Neutrophil (primary cell): ENCODE measurements at regions not wholly inside any gene's neighbourhood (a gene's known extent, or its start where the extent isn't known, plus 50 kb on each side); places are given as distances from the start of the nearest gene placed in this dataset.

Experiments
- H3K27ac ChIP-seq: fragments of 200-600 bp; sonication (generic); 2 replicates; pipeline ENCODE4 v1.5.1; 2016; ENCODE audit warnings: mild to moderate bottlenecking, moderate library complexity
- H3K27me3 ChIP-seq: fragments of 200-600 bp; sonication (generic); 2 replicates; pipeline ENCODE4 v1.6.0; 2016; ENCODE audit warnings: mild to moderate bottlenecking
- H3K36me3 ChIP-seq: fragments of 200-600 bp; sonication (generic); 2 replicates; pipeline ENCODE4 v1.5.1; 2017
- H3K4me1 ChIP-seq, 2 experiments: fragments of 200-600 bp in 1 of 2; sonication (generic) in 1 of 2; 1 replicate in 1 of 2; 2 replicates in 1 of 2; pipeline versions ENCODE4 v1.5.1 to v1.6.1; 2013 to 2016; ENCODE audit warnings: low read depth in 1 of 2, low read length in 1 of 2, mild to moderate bottlenecking in 1 of 2, moderate library complexity in 1 of 2; ENCODE audit not compliant: control insufficient read depth in 1 of 2, insufficient read depth in 1 of 2
- H3K4me3 ChIP-seq, 2 experiments: fragments of 200-600 bp in 1 of 2; sonication (generic) in 1 of 2; 1 replicate in 1 of 2; 2 replicates in 1 of 2; pipeline ENCODE4 v1.5.1; 2013 to 2016; ENCODE audit warnings: low read depth in 1 of 2, low read length in 1 of 2, mild to moderate bottlenecking in 1 of 2, moderate library complexity in 1 of 2
- H3K9me3 ChIP-seq: fragments of 200-600 bp; sonication (generic); 2 replicates; pipeline ENCODE4 v1.5.1; 2016
- TF ChIP-seq, protein P1 (sequence below): fragments of 200-600 bp; sonication (generic); IDR thresholded peaks from 2 replicates; pipeline ENCODE4 v1.5.1; 2016; ENCODE audit warnings: antibody characterized with exemption

DNA sequence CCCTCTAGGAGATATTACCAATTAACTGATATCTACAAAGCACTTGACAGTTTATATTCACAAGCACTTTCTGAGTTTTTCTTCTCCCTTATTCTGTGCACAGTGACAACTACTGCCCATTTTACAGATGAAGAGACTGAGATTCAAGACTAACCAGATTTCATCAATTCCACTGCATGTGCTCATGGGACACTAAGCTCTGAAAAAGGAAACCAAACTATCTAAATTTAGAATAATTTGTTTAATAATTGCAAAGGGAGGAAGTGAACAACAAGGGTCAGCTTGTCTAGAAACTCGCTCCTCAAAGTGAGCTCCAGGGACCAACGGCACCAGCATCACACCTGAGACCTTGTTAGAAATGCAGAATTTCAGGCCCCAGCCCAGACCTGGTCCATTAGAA, 50.8 kb upstream of the MYLIP start:
- no peak overlapping the region for H3K4me3 ChIP-seq
- no peaks in the 10 kb centered on the region for H3K27me3 ChIP-seq
- no peaks in the 10 kb centered on the region for H3K36me3 ChIP-seq
- H3K9me3 ChIP-seq: no peaks in the 10 kb centered on the region
- no peak overlapping the region for H3K27ac ChIP-seq
- TF ChIP-seq, protein P1, sequence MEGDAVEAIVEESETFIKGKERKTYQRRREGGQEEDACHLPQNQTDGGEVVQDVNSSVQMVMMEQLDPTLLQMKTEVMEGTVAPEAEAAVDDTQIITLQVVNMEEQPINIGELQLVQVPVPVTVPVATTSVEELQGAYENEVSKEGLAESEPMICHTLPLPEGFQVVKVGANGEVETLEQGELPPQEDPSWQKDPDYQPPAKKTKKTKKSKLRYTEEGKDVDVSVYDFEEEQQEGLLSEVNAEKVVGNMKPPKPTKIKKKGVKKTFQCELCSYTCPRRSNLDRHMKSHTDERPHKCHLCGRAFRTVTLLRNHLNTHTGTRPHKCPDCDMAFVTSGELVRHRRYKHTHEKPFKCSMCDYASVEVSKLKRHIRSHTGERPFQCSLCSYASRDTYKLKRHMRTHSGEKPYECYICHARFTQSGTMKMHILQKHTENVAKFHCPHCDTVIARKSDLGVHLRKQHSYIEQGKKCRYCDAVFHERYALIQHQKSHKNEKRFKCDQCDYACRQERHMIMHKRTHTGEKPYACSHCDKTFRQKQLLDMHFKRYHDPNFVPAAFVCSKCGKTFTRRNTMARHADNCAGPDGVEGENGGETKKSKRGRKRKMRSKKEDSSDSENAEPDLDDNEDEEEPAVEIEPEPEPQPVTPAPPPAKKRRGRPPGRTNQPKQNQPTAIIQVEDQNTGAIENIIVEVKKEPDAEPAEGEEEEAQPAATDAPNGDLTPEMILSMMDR: no peak
- H3K4me1 ChIP-seq: no peaks in the 10 kb centered on the region

DNA sequence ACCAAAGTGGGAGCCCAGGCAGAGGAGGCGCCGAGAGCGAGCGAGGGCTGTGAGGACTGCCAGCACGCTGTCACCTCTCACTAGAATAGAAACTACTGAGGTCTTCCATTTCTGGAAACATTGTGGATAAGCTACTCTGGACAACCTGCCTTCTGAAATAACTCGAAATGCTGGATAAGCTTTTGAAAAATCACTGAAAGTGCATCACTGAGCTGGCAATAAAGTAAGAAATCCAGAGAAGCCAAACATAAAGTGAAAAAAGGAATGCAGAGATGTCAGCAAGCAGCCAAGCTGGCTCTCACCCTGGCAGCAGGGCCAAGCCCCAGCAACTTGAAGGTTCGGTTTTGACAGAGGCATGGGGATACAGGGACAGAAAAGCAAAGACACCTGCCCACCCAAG, 59.2 kb upstream of the MYLIP start:
- no peak overlapping the region for H3K27ac ChIP-seq
- H3K36me3 ChIP-seq: no peaks in the 10 kb centered on the region
- H3K27me3 ChIP-seq: no peaks in the 10 kb centered on the region
- no peak overlapping the region for H3K4me3 ChIP-seq
- H3K4me1 ChIP-seq: no peaks in the 10 kb centered on the region
- no peaks in the 10 kb centered on the region for H3K9me3 ChIP-seq
- TF ChIP-seq, protein P1: no peak

DNA sequence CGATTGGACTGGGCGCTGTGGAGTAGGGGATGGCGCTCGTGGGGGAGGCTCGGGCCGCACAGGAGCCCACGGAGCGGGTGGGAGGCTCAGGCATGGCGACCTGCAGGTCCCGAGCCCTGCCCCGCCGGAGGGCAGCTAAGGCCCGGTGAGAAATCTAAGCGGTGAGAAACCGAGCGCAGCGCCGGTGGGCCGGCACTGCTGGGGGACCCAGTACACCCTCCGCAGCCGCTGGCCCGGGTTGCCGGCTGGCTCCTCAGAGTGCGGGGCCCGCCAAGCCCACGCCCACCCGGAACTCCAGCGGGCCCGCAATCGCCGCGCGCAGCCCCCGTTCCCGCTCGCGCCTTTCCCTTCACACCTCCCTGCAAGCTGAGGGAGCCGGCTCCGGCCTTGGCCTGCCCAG, 59.7 kb upstream of the MYLIP start:
- TF ChIP-seq, protein P1: no peak
- H3K9me3 ChIP-seq: no peaks in the 10 kb centered on the region
- H3K36me3 ChIP-seq: no peaks in the 10 kb centered on the region

DNA sequence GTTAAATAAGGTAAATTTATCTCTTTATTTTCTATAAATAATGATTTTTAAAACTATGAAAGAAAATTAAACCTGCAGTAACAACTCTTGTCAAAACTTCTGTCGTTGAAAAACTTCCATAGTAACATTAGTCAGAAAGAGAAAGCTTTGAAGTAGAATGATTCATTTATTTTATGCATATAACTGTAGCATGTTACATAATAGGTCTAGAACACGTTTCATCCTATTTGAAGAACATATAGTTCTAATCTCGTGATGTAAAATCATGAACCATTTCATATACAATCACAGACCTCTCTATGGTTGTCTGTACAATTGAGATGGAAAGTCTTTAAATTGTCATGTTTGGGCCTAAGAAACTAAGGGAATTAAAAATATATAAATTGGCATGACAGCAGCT, 61.3 kb upstream of the MYLIP start:
- TF ChIP-seq, protein P1: no peak
- no peaks in the 10 kb centered on the region for H3K36me3 ChIP-seq
- H3K4me1 ChIP-seq: no peaks in the 10 kb centered on the region
- no peak overlapping the region for H3K27ac ChIP-seq
- H3K4me3 ChIP-seq: no peak overlapping the region
- no peaks in the 10 kb centered on the region for H3K9me3 ChIP-seq
- no peaks in the 10 kb centered on the region for H3K27me3 ChIP-seq

More for the DNA sequence above, 59.7 kb upstream of the MYLIP start:
- Histone ChIP-seq H3K27ac (no peak overlapping the region), H3K4me3 (no peak overlapping the region), H3K27me3 (no peaks in the 10 kb centered on the region), H3K4me1 (no peaks in the 10 kb centered on the region)

DNA sequence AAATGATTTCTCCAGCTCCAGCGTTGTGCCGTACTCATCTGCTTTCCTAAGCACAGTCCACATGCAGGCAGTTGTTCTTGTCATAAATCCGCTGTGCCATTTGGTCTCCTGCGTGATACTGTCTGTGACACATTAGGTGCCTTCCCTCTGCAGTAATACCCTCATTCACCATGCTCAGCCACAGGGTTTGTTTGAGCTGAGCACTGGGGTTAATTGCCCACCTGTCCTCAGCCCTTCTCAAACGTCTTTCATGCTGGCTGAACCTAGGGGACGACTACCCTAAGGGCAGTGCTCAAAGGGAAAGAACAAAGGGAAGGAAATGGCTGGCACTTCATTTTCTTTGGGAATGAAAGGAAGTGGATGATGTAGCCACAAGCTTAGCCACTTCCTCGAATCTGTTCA, 64.2 kb upstream of the MYLIP start:
- Histone ChIP-seq H3K4me3 (no peak overlapping the region), H3K4me1 (no peaks in the 10 kb centered on the region), H3K27me3 (no peaks in the 10 kb centered on the region), H3K9me3 (no peaks in the 10 kb centered on the region), H3K36me3 (no peaks in the 10 kb centered on the region), H3K27ac (no peak overlapping the region)
- TF ChIP-seq, protein P1: no peak

DNA sequence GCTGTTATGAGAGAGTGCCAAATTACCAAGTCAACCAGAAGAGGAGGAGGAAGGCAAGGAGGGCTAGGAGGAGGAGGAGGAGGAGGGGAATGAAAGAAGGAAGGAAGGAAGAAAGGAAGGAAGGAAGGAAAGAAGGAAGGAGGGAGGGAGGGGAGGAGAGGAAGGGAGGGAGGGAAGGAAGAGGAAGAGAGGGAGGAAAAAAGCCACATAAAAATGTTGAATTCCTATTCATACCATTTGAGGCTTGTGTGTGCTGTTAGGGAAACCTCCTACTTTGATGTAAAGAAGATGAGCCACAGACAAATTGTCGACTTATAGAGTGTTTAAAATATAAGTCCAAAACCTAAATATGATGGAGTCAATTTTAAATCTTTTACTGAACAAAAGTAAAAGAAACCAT, 65.3 kb upstream of the MYLIP start:
- H3K36me3 ChIP-seq: no peaks in the 10 kb centered on the region
- TF ChIP-seq, protein P1: no peak
- no peaks in the 10 kb centered on the region for H3K27me3 ChIP-seq
- H3K4me3 ChIP-seq: no peak overlapping the region
- H3K9me3 ChIP-seq: no peaks in the 10 kb centered on the region
- H3K27ac ChIP-seq: no peak overlapping the region
- no peaks in the 10 kb centered on the region for H3K4me1 ChIP-seq
